HG02870 (cell line): ENCODE measurements at regions not wholly inside any gene's neighbourhood (a gene's known extent, or its start where the extent isn't known, plus 50 kb on each side); places are given as distances from the start of the nearest gene placed in this dataset.

Experiments used
- ATAC-seq: cut with Tn5 transposase; IDR thresholded peaks from one replicate; pipeline ENCODE4 v1.9.1; 2021; ENCODE audit warnings: mild to moderate bottlenecking, moderate library complexity; ENCODE audit not compliant: unreplicated experiment

DNA sequence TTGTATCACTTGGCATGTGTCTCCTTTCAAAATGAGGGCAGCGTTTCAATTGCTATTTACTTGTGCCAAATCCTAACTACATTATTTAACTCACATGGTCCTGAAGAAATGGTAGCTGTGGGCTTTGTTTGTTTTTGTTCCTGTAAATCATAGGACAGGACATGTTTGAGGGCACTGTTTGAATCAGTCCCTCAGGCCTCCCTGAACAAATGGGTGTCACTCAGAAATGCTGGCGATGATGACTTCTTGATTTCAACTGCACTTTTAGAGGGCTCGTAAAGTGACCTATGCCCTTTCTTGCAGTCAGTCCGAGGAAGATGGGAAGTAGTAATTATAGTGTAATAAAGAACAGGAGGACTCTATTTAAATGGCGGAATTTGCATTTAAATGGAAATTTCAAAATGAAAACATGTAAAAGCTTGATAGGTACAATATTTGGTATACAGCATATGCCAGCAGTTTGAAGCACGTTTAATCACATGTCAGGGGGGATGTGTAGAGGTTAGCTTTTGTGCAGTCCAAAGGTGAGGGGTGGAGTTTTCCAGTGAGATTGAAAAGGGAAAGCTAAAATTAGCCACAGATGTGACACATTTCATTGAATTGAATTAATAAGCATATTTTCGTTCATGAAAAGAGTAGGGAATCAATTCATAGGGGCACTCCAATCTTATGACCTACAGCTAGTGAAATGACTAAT is 1958.7 kb upstream of the IGFBP7 start:
- no peak for ATAC-seq

- ATAC-seq, result no peak
Measured at GRCh38 chr4:59086410-59086809, 1976.2 kb upstream of the IGFBP7 start.

GRCh38 chr4:59091146-59092142 is 1981.3 kb upstream of the IGFBP7 start:
- no peak for ATAC-seq

GRCh38 chr4:59094505-59094904 is 1984.3 kb upstream of the IGFBP7 start:
- ATAC-seq, result no peak

DNA sequence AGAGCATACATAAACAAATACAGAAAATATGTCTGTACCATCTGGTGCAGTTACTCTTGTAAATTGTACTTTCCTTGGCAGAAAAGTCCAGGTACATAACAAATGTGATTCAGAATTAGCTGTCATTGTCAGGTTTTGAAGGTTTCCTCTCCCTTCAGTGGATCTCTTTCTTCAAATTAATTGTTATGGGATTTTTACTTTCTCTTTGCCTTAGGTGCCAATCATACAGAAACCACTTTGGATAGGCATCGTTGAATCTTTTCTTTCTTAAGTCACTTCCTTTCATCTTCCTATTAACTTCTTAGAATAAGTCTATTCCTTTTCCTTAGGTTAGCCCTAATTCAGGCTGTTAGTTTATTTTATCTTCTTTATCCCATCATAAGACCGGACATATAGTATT is 1992.1 kb upstream of the IGFBP7 start:
- no peak for ATAC-seq

- no peak for ATAC-seq
Measured at GRCh38 chr4:59120287-59120814, 2010.2 kb upstream of the IGFBP7 start.

GRCh38 chr4:59122626-59123025 is 2012.4 kb upstream of the IGFBP7 start:
- ATAC-seq, result no peak

DNA sequence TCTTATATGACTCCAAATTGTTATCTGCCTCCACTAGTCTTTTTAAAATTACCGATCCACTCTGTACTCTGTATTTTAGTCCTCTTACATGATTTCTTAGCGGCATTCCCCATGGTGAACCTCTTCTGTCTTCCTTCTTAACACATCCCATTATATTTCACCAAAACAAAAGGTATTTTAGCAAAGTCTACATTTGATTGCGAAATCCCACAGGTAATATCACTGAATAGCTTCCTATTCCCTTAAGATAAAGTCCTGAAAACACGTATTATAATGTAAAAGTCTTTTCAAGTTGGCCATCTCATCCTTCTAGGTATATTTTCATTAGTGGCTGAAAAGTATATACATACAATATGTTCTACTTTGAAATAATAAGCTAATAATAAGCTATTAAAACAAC is 2016.0 kb upstream of the IGFBP7 start:
- ATAC-seq, result no peak

DNA sequence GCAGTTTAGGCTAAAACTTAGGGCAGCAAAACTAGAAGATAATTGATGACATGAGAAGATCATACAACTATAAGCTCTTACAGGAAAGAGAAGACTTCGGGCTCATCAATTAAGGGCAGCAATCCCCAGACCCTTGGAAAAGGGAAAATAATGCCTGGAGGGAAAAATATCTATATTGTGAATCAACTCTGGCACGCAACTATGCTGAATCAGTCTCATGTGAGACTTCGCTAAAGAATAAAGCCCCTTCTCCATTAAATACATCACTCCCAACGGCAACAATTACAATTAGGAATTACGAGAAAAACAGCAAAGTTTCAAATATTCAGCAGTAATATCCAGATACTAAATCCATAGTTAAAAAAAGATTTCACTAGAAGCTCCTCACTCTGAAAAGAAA is 2016.8 kb upstream of the IGFBP7 start:
- no peak for ATAC-seq

GRCh38 chr4:59127743-59128142 is 2017.6 kb upstream of the IGFBP7 start:
- ATAC-seq, result no peak

DNA sequence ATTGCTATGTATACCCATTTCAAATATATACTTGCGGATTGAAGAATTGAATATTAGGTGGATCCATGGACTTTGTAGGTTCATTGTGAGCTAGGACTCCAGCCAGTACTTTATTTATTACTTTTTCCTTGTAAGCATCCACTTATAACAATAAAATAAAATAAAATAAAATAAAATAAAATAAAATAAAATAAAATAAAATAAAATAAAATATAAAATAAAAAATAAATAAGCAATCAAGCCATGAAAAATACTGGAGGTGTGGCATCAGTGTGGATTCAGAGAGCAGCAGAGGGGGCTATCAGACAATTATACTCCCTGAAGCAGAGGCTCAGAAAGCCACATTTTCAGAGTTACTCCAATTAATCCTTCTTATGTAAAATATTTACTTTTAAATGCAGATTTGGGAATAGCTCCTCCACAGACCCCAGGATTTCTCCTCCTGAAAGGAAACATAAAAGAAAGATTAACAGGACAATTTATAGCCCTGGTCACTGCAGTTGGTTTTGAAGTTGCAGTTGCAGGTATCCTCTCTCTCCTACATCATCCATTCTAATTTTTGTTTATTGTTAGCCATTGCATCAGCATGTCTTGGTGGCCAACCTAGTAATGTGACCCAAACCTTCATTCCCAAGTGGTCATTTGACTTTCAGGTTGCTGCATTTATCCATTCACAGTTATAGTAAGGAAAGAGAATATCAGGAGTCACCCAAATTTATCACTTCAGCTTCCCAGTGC is 2025.2 kb upstream of the IGFBP7 start:
- no peak for ATAC-seq

- ATAC-seq, result no peak
Measured at GRCh38 chr4:59161249-59161648, 2038.9 kb upstream of the ADGRL3 start.

GRCh38 chr4:59175617-59176016 is 2024.5 kb upstream of the ADGRL3 start:
- ATAC-seq, result no peak

DNA sequence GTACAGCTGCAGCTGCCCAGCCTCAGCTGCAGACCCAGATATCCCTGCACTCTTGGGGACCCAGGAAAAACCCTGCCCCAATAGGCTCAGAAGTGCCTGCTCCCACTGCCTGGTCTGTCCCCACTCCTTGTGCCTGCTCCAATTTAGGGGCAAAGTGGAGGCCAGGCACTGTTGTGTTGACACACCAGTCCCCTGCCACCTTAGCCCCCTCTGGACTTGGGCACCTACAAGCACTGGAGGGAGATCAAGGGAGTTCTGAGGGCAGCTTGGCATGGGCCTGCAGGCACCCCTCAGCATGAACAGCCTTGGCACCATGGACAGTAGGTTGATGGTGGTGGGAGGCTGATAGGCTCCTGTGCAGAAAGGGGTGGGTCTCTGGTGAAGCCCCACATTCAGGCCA is 2020.8 kb upstream of the ADGRL3 start:
- ATAC-seq, result no peak

DNA sequence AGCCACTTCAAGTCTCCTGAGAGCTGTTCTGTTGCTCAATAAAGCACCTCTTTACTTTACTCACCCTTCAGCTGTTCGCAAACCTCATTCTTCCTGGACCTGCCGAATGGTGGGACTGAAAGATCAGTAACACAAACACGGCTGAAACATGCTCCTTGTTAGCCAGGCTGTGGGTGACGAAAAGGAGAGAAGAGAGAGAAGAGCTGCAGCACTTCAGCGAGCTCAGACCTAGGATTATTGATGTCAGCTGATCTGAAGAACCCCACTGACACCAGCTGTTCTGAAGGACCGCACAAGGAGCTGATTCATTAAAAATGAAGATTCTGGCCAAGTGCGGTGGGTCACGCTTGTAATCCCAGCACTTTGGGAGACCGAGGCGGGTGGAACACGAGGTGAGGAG is 2020.0 kb upstream of the ADGRL3 start:
- ATAC-seq, result no peak

DNA sequence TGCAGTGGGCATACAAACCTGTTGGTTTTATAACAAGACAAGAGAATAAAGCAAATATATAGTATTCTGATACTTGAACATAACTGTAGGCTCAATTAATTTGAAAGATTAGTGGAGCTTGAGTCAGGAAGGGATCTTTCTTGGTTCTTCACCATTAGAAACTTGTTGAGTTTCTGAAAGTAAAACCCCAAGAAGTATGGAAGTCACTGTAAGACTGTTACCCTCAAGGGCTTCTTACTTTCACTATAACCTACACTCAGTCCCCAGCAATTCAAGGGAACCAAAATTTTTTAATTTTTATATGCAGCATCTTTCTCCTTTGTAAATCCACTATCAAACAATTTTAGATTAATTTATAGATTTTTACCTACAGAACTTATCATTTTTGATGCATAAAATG is 2019.2 kb upstream of the ADGRL3 start:
- no peak for ATAC-seq

GRCh38 chr4:59195839-59196238 is 2004.3 kb upstream of the ADGRL3 start:
- ATAC-seq, result no peak

DNA sequence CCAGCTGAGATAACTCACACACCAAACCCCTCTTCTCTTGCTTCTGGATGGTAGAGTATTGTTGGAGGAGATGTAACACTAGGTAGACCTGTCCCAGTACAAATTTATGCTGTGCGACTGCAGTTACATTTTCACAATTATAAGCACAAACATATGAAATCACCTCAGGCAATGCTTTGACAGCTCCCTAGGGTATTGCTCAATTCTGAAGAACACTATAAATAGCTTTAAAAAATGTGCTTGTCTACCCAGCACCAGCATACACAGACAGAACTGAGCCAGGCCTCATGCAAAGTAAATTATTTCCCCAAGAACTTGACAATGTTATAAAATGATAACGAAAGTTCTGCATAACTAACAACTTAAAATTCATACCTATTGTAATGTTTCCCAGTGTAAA is 1999.1 kb upstream of the ADGRL3 start:
- ATAC-seq, result no peak

GRCh38 chr4:59217910-59218631 is 1982.1 kb upstream of the ADGRL3 start:
- ATAC-seq, result no peak

- ATAC-seq, result no peak
Measured at GRCh38 chr4:59222221-59222620, 1977.9 kb upstream of the ADGRL3 start.
